GM12878 (cell line): ENCODE measurements at regions not wholly inside any gene's neighbourhood (a gene's known extent, or its start where the extent isn't known, plus 50 kb on each side); places are given as distances from the start of the nearest gene placed in this dataset.

Source experiments
- ATAC-seq: fragments of 200-7000 bp; cut with Tn5 transposase; 3 replicates; pipeline ENCODE4 v1.9.1; 2020; ENCODE audit warnings: mild to moderate bottlenecking, moderate library complexity
- BruUV-seq: library from RNA; stranded (reverse); fragments of 400-500 nt; replicated peaks from 2 replicates; lab custom pipeline; 2021; lab: Mats Ljungman, UMichigan
- CTCF ChIA-PET: fragments of 300-600 bp; sonication (Branson Sonifier 250); formaldehyde crosslinking; extraction: SDS; loops from one replicate; lab custom pipeline; 2021; ENCODE audit warnings: inconsistent platforms; lab: Yijun Ruan, JAX
- POLR2A ChIA-PET: fragments of 350-600 bp; formaldehyde crosslinking; extraction: SDS; loops from one replicate; lab custom pipeline; 2021; ENCODE audit warnings: inconsistent platforms; lab: Charles Lee
- RAD21 ChIA-PET: fragments of 300-600 bp; sonication (Branson Sonifier 250); formaldehyde crosslinking; loops from one replicate; lab custom pipeline; 2023; ENCODE audit warnings: antibody characterized with exemption; ENCODE audit not compliant: unreplicated experiment; lab: Charles Lee
- SMC1A ChIA-PET: fragments of 300-600 bp; sonication (Branson Sonifier 250); formaldehyde crosslinking; loops from one replicate; lab custom pipeline; 2023; ENCODE audit not compliant: unreplicated experiment, uncharacterized antibody; lab: Charles Lee
- DNase-seq: peaks from one replicate; pipeline ENCODE4 v3.0.0-alpha.2; 2011; ENCODE audit warnings: low read depth, low spot score
- FAIRE-seq: peaks from 3 replicates; lab custom pipeline; 2011; peaks lifted over from hg19 to GRCh38; lab: Jason Lieb, UNC
- H2AFZ ChIP-seq: 2 replicates; pipeline ENCODE4 v1.6.0; 2011; ENCODE audit warnings: low read depth, low read length, control low read depth; ENCODE audit not compliant: control insufficient read depth
- H3K27ac ChIP-seq: 2 replicates; pipeline ENCODE4 v1.5.1; 2011; ENCODE audit warnings: control low read depth; ENCODE audit not compliant: control insufficient read depth, insufficient read depth
- H3K27me3 ChIP-seq, 2 experiments: replicated peaks in 1 of 2; 2 replicates each; pipeline versions ENCODE4 v1.6.0 to v1.6.1; 2011; ENCODE audit warnings: low read length in 1 of 2; ENCODE audit not compliant: control insufficient read depth in 2 of 2, insufficient read depth in 2 of 2
- H3K36me3 ChIP-seq, 2 experiments: 2 replicates each; pipeline ENCODE4 v1.5.1; 2011; ENCODE audit warnings: low read length in 1 of 2; ENCODE audit not compliant: control insufficient read depth in 2 of 2, insufficient read depth in 2 of 2
- H3K4me1 ChIP-seq: 2 replicates; pipeline ENCODE4 v1.6.1; 2011; ENCODE audit warnings: mild to moderate bottlenecking, low read length, moderate library complexity, mixed read lengths; ENCODE audit not compliant: control insufficient read depth, insufficient read depth
- H3K4me2 ChIP-seq: 2 replicates; pipeline ENCODE4 v1.6.0; 2011; ENCODE audit warnings: control low read depth; ENCODE audit not compliant: control insufficient read depth, insufficient read depth
- H3K4me3 ChIP-seq: fragments of 200-600 bp; sonication (generic); 2 replicates; pipeline ENCODE4 v1.5.1; 2016
- H3K79me2 ChIP-seq: 2 replicates; pipeline ENCODE4 v1.6.0; 2011; ENCODE audit warnings: low read length; ENCODE audit not compliant: control insufficient read depth, insufficient read depth
- H3K9ac ChIP-seq: 2 replicates; pipeline ENCODE4 v1.8.0; 2011; ENCODE audit warnings: low read length, control low read depth, mixed read lengths; ENCODE audit not compliant: control insufficient read depth, insufficient read depth
- H3K9me3 ChIP-seq: replicated peaks from 3 replicates; pipeline ENCODE4 v1.5.1; 2011; ENCODE audit warnings: mild to moderate bottlenecking, low read length; ENCODE audit not compliant: control insufficient read depth, insufficient read depth
- H4K20me1 ChIP-seq: 2 replicates; pipeline ENCODE4 v1.6.0; 2011; ENCODE audit not compliant: control insufficient read depth, insufficient read depth
- BMI1 ChIP-seq: fragments of 450-650 bp; IDR thresholded peaks from 2 replicates; pipeline ENCODE4 v1.6.1; 2016; ENCODE audit warnings: mild to moderate bottlenecking, moderate library complexity, borderline replicate concordance
- BRCA1 ChIP-seq: IDR thresholded peaks from 2 replicates; pipeline ENCODE4 v1.6.1; 2011; ENCODE audit warnings: low read depth, low read length, improper control_type of control experiment
- CEBPZ ChIP-seq: fragments of 150-350 bp; IDR thresholded peaks from 2 replicates; pipeline ENCODE4 v1.6.1; 2016; ENCODE audit warnings: low read depth, low read length
- CREB1 ChIP-seq: IDR thresholded peaks from 2 replicates; pipeline ENCODE4 v1.6.1; 2012; ENCODE audit warnings: low read depth, mild to moderate bottlenecking, inconsistent platforms
- HDAC2 ChIP-seq: fragments of 200-600 bp; sonication (generic); IDR thresholded peaks from 2 replicates; pipeline ENCODE4 v1.6.1; 2017
- MTA2 ChIP-seq: fragments of 450-650 bp; IDR thresholded peaks from 2 replicates; pipeline ENCODE4 v1.6.1; 2016; ENCODE audit warnings: low read depth, mild to moderate bottlenecking, moderate library complexity
- REST ChIP-seq: IDR thresholded peaks from 2 replicates; pipeline ENCODE4 v1.6.1; 2012; ENCODE audit warnings: mild to moderate bottlenecking, low read depth, low read length
- STAT1 ChIP-seq: fragments of 450-650 bp; conservative IDR thresholded peaks from 2 replicates; pipeline ENCODE4 v1.6.1; 2014; ENCODE audit warnings: antibody characterized with exemption, mild to moderate bottlenecking
- WGBS: methylation state at CpG from one replicate; pipeline ENCODE4 v1.1.6; 2016; ENCODE audit warnings: low lambda C conversion rate; ENCODE audit not compliant: insufficient replicate concordance, insufficient coverage; ENCODE audit errors: missing lambda C conversion rate; 5-methylcytosine and 5-hydroxymethylcytosine counted together
- in situ Hi-C: fragments of 300-500 bp; cut with MboI; formaldehyde crosslinking; loops from 9 replicates; pipeline ENCODE4 v1.14.3; 2018; ENCODE audit warnings: mixed read lengths
- intact Hi-C: fragments of 100-400 bp; cut with micrococcal nuclease; formaldehyde crosslinking; loops from one replicate; pipeline ENCODE4 v1.14.2; 2022; ENCODE audit not compliant: unreplicated experiment

GRCh38 chr11:91804042-91804441 lies 420.6 kb upstream of the FAT3 start:
- ChIA-PET CTCF (interaction anchor here (1.4 kb wide), 1 partner anchor 8 kb away, joined by 3 read pairs; no protein-coding TSS in a partner anchor), SMC1A (no interaction called here), POLR2A (no interaction called here), RAD21 (no interaction called here)
- DNase-seq (no peak), FAIRE-seq (no peak), ATAC-seq (no peak)
- Histone ChIP-seq H3K4me3 (no peak overlapping the region), H3K4me2 (no peak overlapping the region), H3K27ac (no peak overlapping the region), H2AFZ (no peak overlapping the region), H3K79me2 (no peaks in the 10 kb centered on the region), H3K4me1 (no peaks in the 10 kb centered on the region), H4K20me1 (no peaks in the 10 kb centered on the region), H3K36me3 (no peaks in the 10 kb centered on the region), H3K9me3 (no peaks in the 10 kb centered on the region), H3K27me3 (no peaks in the 10 kb centered on the region), H3K9ac (no peak overlapping the region)
- TF ChIP-seq CREB1 = no peak
- TF ChIP-seq BMI1 = no peak
- TF ChIP-seq REST = no peak
- no peak for TF ChIP-seq HDAC2
- TF ChIP-seq CEBPZ = no peak
- TF ChIP-seq BRCA1 = no peak
- no peak for TF ChIP-seq MTA2
- TF ChIP-seq STAT1 = no peak
- intact Hi-C loops (no loop called here), in situ Hi-C loops (no loop called here)
- BruUV-seq = no TSS peak
- WGBS = 0% methylated on average over 1 of the region's 1 CpG
